ENCODE measurements at regions not wholly inside any gene's neighbourhood (a gene's known extent, or its start where the extent isn't known, plus 50 kb on each side); places are given as distances from the start of the nearest gene placed in this dataset.

- no peak for DNase-seq
Observed at GRCh38 chr9:16347886-16348285, 522.6 kb downstream of the BNC2 start.

DNA sequence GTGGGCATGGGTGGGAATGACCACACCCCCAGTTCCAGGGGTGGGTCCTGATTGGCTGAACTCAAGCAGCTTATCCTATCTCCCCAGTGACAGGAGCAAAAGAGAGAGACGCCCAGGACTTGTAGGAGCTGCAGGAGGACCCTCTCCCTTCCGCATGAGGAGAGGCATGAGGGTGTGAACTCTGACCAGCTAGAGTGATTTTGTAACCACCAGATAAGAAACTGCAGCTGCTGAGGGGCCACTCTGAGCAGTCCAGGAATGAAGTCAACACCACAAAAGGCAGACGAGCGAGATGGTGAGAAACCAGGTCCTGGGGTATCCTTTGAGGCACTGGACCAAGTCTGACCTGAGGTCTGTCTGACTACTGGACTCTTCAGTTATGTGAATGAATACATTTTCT is 521.9 kb downstream of the BNC2 start:
- DNase-seq, result no peak

GRCh38 chr9:16352251-16352650 is 518.2 kb downstream of the BNC2 start:
- DNase-seq, result no peak

DNA sequence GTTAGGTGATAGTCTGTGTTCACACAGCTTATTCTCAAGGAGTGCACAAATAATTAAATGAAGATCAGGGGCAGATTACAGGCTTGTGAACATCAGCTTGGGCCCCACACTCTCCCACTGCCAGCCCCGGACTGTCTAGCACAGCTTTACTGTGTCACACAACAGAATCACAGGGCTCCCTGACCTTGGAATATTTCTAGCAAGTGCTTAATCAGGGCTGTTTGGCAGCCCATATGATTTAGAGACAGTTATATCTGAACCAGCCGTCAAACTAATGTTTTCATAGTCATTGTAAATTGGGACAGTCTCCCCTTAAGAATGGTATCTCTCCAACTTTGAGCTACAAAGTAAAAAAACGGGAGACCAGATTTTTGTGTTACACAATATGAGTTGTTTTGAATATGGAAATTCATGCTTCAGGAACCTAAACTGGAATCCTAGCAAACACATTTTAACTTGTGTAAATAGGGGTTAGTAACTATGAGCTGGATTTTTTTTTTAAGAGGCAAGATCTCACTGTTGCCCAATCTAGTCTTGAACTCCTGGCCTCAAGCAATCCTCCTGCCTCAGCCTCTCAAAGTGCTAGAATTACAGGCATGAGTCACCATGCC is 517.6 kb downstream of the BNC2 start:
- DNase-seq, result no peak

DNA sequence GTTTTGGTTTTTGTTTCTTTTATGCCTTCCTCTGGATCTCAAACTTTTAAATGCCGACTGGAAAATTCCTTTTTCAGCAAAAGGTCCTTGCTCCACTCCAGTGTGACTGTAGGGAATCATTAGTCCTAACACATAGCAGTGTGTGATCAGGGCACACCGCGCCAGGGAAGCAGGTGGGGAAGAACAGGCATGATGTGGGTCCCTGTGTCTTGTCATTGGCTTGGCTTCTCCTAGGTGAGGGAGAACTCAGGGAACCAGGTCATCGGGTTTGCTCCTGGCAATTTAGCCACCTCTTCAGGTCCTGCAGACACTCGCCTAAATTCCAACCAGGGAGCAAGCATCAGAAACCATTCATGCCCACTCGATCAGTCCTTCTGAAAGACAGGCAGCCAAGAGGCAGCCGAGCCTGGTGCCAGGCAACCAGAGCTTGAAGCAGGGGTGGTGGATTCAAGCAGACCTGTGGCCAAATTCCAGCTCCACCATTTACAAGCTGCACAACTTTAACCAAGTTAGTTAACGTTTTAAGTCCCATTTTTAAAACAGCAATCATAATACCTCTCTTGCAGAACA is 514.2 kb downstream of the BNC2 start:
- no peak for DNase-seq

- DNase-seq, result no peak
Observed at GRCh38 chr9:16357828-16358227, 512.6 kb downstream of the BNC2 start.

DNA sequence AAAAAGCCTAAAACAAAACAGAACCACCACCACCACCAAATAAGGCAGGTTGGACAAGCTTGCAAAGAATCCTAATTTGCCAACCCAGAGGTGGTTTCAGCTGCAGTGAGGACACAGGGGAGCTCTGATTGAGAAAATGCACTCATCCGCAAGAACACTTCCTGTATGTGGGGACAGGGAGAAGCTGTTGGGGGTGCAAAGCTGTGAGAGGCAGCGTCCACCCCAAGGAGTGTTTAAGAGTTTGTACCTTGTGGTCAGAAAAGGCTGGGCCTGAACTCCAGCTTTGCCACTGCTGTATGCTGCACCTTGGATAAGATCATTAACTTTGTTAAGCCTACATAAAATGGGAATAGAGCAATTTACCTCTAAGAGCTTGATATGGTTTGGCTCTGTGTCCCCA is 511.7 kb downstream of the BNC2 start:
- DNase-seq, result no peak
